Epidermal melanocyte (primary cell): ENCODE measurements at regions not wholly inside any gene's neighbourhood (a gene's known extent, or its start where the extent isn't known, plus 50 kb on each side); places are given as distances from the start of the nearest gene placed in this dataset.

Experiments used
- DNase-seq: peaks from one replicate; pipeline ENCODE4 v3.0.0; 2011; ENCODE audit warnings: low spot score; ENCODE audit not compliant: insufficient read length

GRCh38 chr4:107252571-107252970 lies 216.5 kb upstream of the DKK2 start:
- DNase-seq = no peak

DNA sequence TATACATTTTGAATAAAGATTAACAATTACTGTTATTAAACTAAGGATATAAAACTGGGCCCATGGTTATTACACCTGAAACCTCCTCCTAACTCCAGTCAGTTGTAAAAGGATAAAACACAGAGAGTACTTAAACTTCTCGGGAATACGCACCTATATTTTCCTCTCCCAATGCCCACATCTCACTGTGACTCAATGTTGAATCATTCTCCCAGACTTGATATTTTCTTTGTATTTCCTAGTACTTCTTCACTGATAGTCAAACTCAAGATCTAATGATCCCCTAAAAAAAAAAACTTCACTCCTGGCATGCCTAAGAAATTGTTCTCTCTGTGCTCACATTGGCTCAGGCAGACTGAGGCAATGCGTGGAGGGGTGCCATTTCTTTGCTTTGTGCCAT lies 212.5 kb upstream of the DKK2 start:
- DNase-seq = no peak

- DNase-seq = no peak
Measured at GRCh38 chr4:107247738-107248137, 211.6 kb upstream of the DKK2 start.

DNA sequence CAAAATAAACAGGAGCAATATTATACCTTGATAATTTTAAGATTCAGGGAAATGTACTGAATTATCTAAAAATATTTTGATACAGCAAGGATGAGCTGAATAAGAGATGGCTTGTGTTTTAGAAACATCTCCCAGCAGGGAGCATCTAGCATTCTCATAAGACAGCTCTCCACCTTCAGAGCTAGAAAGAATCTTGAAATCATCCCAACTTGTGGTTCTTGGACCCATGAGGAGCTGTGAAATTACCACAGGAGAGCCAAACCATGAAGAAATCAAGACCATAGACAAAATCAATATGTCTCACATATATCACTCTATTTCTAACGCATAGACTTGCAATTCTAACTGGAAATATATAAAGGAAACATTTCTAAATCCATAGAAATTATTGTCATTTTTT lies 210.6 kb upstream of the DKK2 start:
- no peak for DNase-seq

GRCh38 chr4:107243141-107243781 lies 207.1 kb upstream of the DKK2 start:
- no peak for DNase-seq

- no peak for DNase-seq
Measured at GRCh38 chr4:107220976-107221375, 184.9 kb upstream of the DKK2 start.

DNA sequence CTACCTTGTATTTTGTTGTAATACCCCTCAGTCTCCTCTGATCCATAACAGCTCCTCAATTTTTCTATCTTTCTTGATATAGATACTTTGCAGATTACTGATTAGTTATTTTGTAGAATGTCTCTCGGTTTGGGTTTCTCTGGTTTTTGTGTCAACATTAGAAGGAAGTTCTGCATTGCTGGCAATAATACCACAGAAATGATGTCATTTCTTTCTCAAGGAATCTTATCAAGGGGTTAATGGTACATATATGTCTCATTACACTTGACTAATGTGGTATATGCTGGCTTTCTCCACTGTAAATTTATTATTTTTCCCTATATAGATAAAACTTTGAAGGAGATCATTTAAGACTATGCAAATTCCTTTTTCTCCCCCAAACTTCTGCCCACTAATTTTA lies 183.6 kb upstream of the DKK2 start:
- DNase-seq = no peak

DNA sequence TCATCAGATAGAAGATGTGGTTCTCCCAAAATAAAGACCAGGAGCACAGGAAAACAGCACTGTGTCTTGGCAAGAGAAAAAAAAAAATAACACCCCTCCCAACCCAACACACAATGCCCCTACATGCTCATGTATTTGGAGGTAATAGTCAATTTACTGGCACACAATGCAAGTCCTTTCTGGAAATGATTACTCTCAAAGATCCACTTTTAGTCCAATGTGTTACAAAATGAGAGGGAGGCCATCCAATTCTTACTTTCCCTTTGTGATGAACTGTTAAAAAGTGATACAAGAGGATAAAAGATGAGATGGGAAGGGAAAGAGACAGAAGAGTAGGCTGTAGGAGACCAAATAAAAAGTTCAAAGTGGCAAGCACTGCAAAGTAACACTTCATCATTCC lies 180.3 kb upstream of the DKK2 start:
- DNase-seq = no peak

- DNase-seq = no peak
Measured at GRCh38 chr4:107215222-107215621, 179.1 kb upstream of the DKK2 start.

DNA sequence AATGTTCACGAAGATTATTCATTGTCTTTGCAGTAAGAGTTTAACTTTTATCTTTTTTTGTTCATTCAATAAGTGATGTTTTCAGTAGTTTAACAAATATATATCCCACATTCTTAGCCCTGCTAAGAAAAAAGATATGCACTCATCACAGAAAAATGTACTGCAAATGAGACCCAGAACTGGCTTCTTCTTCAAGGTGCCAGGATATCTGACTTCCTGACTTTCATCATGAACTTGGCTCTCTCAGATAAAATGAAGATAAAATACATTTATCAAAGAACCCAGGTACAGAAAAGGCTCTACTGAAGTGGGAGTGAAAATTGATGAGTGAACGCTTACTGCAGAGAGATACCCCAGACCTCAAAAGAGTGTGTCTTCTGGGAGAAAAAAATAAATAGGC lies 177.8 kb upstream of the DKK2 start:
- no peak for DNase-seq

GRCh38 chr4:107213410-107213809 lies 177.3 kb upstream of the DKK2 start:
- no peak for DNase-seq

GRCh38 chr4:107212565-107212964 lies 176.5 kb upstream of the DKK2 start:
- no peak for DNase-seq

DNA sequence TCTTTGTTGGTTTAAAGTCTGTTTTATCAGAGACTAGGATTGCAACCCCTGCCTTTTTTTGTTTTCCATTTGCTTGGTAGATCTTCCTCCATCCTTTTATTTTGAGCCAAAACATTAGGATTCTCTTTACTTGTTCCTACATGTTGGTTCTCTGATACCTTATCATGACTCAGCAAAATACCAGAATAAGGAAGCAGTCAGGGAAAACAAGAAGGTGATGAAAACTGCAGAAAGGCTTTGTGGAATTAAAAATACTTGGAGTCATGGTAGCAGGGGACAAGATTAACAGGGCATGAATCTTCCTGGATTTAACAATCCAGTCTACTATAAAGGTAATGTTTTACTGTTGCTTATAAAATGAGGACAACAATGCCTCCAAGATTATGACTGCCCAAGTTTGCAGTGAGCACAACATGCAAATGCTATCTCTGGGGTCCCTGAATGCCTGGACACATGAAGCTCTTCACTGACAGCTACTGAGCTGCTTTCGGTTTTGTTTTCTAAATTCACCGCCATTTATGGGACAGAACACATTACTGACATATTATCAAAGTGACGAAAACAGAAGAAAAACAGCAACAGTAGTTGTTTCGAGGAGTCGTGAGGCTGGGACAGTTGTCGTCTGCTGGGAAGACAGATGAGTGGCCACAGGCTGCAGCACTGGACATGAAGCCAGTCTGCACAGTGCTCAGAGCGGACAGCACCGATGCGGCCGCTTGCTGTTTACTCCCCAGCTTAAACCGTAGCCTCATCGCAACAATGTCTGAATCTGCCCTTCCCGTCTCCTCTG lies 174.5 kb upstream of the DKK2 start:
- no peak for DNase-seq

- DNase-seq = no peak
Measured at GRCh38 chr4:107203733-107204132, 167.6 kb upstream of the DKK2 start.

DNA sequence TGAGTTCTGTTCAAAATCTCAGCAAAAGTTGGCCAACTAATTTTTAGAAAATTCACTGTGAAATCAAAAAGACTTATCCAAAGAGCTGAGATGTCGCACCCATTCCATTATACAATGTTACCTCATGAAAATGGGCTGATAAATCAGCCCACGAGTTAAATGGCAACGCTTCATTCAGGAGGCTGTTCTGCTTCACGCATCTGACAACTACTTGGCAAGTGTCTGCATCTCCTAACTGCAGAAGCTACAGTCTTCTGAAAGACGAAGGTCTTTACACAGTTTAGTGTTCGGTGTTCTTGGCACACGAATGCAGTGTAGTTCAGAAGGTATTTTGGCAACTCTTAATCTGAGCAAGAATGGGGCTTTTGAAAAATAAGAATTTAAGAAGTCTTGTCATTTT lies 166.6 kb upstream of the DKK2 start:
- DNase-seq = no peak

GRCh38 chr4:107197121-107197520 lies 161.0 kb upstream of the DKK2 start:
- no peak for DNase-seq

DNA sequence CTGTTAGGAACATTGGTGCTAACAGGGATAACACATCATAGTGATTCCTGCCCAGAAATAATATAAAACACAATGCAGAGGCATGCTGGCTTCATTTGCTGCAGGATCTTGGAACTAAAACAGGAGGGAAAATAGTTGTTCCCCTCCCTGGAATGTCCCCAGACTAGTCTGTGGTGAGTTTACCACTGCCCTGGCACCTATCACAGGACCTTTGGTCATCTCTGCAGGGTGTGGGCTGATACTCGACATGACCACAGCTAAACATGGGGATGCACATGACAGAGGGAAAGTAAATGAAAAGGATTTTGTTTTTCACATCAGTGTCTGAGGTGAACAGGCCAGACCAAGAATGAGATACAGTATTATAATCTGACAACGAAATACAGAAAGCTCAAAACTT lies 160.2 kb upstream of the DKK2 start:
- no peak for DNase-seq

GRCh38 chr4:107194005-107194404 lies 157.9 kb upstream of the DKK2 start:
- no peak for DNase-seq

GRCh38 chr4:107192601-107193000 lies 156.5 kb upstream of the DKK2 start:
- no peak for DNase-seq

GRCh38 chr4:107187091-107187490 lies 151.0 kb upstream of the DKK2 start:
- no peak for DNase-seq

DNA sequence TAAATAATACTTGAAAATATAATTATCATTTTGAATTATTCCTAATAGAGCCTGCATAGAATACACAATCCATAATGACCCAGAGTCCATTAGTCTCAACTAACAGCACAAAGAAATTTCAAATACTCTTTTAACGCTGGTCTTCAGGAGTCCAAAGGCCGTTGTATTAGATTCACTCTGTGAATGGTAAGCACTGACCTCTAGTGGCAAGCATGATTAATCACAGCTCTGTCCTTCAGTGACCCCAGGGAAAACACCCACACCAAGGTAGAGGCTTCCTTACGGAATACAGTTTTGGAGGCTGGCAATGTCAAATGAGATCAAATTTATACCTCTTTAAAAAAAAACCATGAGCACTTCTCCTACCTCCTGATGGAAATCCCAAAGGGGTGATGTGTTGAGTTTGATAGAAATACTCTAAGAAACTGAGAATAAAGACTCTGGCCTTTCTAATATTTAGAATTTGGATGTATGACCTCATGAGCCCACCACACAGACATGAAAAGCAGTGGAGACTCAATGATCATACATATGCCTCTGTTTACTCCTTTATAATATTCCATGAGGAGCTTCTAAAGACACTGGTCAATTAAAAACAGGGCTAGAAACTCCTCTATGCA lies 147.2 kb upstream of the DKK2 start:
- DNase-seq = peak; percentile 30

DNA sequence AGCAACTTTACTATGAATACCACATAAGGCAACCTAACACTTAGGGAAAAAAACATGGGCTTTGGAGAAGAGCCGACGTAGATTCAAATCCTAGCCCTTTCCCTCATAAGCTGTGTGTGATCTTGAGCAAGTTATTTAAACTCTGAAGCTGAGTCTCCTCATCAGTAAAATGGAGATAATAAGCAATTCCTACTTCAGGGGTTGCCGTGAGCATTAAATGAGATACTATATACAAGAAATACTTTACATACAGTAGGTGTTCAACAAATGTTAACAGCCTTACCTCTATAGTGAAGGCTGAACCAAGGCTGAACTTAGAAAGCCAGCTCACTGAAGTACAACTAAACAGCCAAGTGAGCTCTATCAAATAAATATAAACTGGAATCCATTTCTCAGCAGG lies 146.2 kb upstream of the DKK2 start:
- no peak for DNase-seq
